ENCODE measurements at regions not wholly inside any gene's neighbourhood (a gene's known extent, or its start where the extent isn't known, plus 50 kb on each side); places are given as distances from the start of the nearest gene placed in this dataset.

DNA sequence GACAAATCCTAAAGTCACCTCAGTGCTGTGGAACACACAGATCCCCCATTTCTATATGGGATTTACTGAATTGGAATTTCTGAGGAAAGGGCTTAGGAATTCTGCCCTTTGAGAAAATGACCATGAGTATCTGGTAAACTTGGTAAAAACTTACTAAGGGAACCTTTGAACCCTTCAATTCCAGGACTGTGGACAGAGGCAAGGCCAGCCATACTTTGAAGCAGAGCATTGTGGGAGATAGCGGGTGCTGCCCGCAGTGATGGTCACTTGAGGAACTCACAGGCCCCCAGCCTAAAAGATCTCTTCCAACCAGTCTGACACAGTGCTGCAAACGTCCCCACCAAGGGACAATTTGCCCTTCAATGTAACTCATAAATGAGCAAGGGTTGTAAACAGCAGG is 61.4 kb downstream of the IRX6 start:
- no peak overlapping the region for H2BK5ac ChIP-seq (ENCODE audit: low read depth, low read length)
- H3K4me1 ChIP-seq (replicated peaks in 1 of 4; ENCODE audit: control insufficient read depth in 3 of 4, insufficient read depth in 4 of 4, low read length in 3 of 4), result peaks cover 0 to 6% (median 6%) of the 10 kb centered on the region in 4 experiments; a peak in 5 of 7 replicates
- no peak overlapping the region for H3K27ac ChIP-seq (ENCODE audit: low read depth, low read length)
- H2BK120ac ChIP-seq (replicated peaks; ENCODE audit: low read depth, low read length), result no peak overlapping the region
- H2BK12ac ChIP-seq (ENCODE audit: low read depth, low read length), result no peak overlapping the region
- H3K36me3 ChIP-seq (ENCODE audit: control insufficient read depth in 2 of 4, insufficient read depth in 4 of 4, low read length in 3 of 4), result no peaks in the 10 kb centered on the region
- no peak overlapping the region for H2BK20ac ChIP-seq (ENCODE audit: low read length)
- H2AFZ ChIP-seq (ENCODE audit: low read length), result no peak overlapping the region
- H4K91ac ChIP-seq (replicated peaks; ENCODE audit: insufficient read length, low read length), result no peak overlapping the region
- no peak overlapping the region for H3K4ac ChIP-seq (replicated peaks; ENCODE audit: insufficient read length, low read depth, low read length)
- H3K79me2 ChIP-seq (ENCODE audit: control insufficient read depth in 1 of 2, insufficient read depth in 2 of 2, low read length in 2 of 2), result no peaks in the 10 kb centered on the region
- no peak overlapping the region for H3K56ac ChIP-seq (replicated peaks; ENCODE audit: insufficient read length, low read depth, low read length)
- H4K5ac ChIP-seq (ENCODE audit: insufficient read length, low read depth, low read length), result no peak overlapping the region
- no peaks in the 10 kb centered on the region for H3K23me2 ChIP-seq (ENCODE audit: low read depth, low read length)
- no peak overlapping the region for H3K9ac ChIP-seq (replicated peaks in 1 of 4; ENCODE audit: extremely low read depth in 1 of 4, low read depth in 3 of 4, low read length in 3 of 4)
- H3K27me3 ChIP-seq (replicated peaks in 1 of 4; ENCODE audit: control insufficient read depth in 3 of 4, extremely low read depth in 1 of 4, insufficient read depth in 3 of 4, low read length in 3 of 4), result no peaks in the 10 kb centered on the region
- H2AK5ac ChIP-seq (ENCODE audit: low read depth, low read length), result no peak overlapping the region
- WGBS, 2 experiments (ENCODE audit: extremely low coverage in 1 of 2, insufficient coverage in 1 of 2, insufficient read length in 1 of 2, insufficient replicate concordance in 2 of 2, low coverage in 1 of 2, low lambda C conversion rate in 2 of 2, missing lambda C conversion rate in 1 of 2), result 96% methylated on average over 3 of the region's 3 CpGs; no CpG with 5 or more reads in 1 of the 2 experiments
- no peak for DNase-seq (ENCODE audit: low read depth in 1 of 2, low spot score in 2 of 2)
- H3K14ac ChIP-seq (ENCODE audit: insufficient read length), result no peak overlapping the region
- H3K4me3 ChIP-seq (ENCODE audit: extremely low read depth in 1 of 4, insufficient read depth in 2 of 4, low read depth in 3 of 4, low read length in 4 of 4), result no peak overlapping the region
- CTCF ChIA-PET (ENCODE audit: partially characterized antibody), result no interaction called here
- H3K18ac ChIP-seq (ENCODE audit: extremely low read depth, low read length), result no peak overlapping the region
- FAIRE-seq, result no peak
- no peak overlapping the region for H3K23ac ChIP-seq (ENCODE audit: insufficient read length)
- no peak overlapping the region for H3K4me2 ChIP-seq (ENCODE audit: insufficient read depth in 1 of 2, low read depth in 2 of 2, low read length in 2 of 2)
- H4K8ac ChIP-seq (ENCODE audit: extremely low read depth, insufficient read depth, low read length), result no peak overlapping the region
- H3K9me3 ChIP-seq (ENCODE audit: insufficient read depth in 2 of 2, low read depth in 1 of 2, low read length in 1 of 2), result no peaks in the 10 kb centered on the region
- H3K79me1 ChIP-seq (ENCODE audit: low read depth, low read length), result no peaks in the 10 kb centered on the region
- POLR2A ChIA-PET (ENCODE audit: partially characterized antibody), result no interaction called here
- H4K20me1 ChIP-seq (replicated peaks in 1 of 2; ENCODE audit: control insufficient read depth in 1 of 2, insufficient read depth in 2 of 2, low read length in 2 of 2), result no peaks in the 10 kb centered on the region
- no peak overlapping the region for H2BK15ac ChIP-seq (ENCODE audit: low read length)
- no peak for TF ChIP-seq SRF (IDR thresholded peaks at IDR 0.05; ENCODE audit: low read depth, low read length)
- TF ChIP-seq BCL11A (IDR thresholded peaks at IDR 0.05; ENCODE audit: low read depth in 2 of 2, low read length in 2 of 2), result no peak
- no peak for TF ChIP-seq RNF2 (IDR thresholded peaks at IDR 0.05; ENCODE audit: borderline replicate concordance, low read depth, low read length, missing control alignments, poor library complexity, severe bottlenecking)
- no peak for TF ChIP-seq TCF12 (IDR thresholded peaks at IDR 0.05; ENCODE audit: low read depth, low read length)
- no peak for TF ChIP-seq SUZ12 (IDR thresholded peaks at IDR 0.05; ENCODE audit: low read length)
- TF ChIP-seq SIN3A (conservative IDR thresholded peaks at IDR 0.05 in 1 of 2, IDR thresholded peaks at IDR 0.05 in 1 of 2; ENCODE audit: low read depth in 1 of 2, low read length in 2 of 2), result no peak
- TF ChIP-seq HDAC2 (IDR thresholded peaks at IDR 0.05; ENCODE audit: borderline replicate concordance in 1 of 2, low read depth in 2 of 2, low read length in 2 of 2), result no peak
- no peak for TF ChIP-seq SIX5 (IDR thresholded peaks at IDR 0.05; ENCODE audit: low read depth, low read length)
- no peak for TF ChIP-seq CBX8 (IDR thresholded peaks at IDR 0.05; ENCODE audit: borderline replicate concordance, low read depth, low read length)
- TF ChIP-seq FOSL1 (IDR thresholded peaks at IDR 0.05; ENCODE audit: insufficient read depth, low read depth, low read length), result no peak
- no peak for TF ChIP-seq SIRT6 (IDR thresholded peaks at IDR 0.05; ENCODE audit: low read length)

All from H1 (cell line).